Tibial nerve (tissue), 4 donors: ENCODE measurements at regions not wholly inside any gene's neighbourhood (a gene's known extent, or its start where the extent isn't known, plus 50 kb on each side); places are given as distances from the start of the nearest gene placed in this dataset.

Source experiments
- EP300 ChIP-seq, 2 donors: sonication (generic); formaldehyde crosslinking; IDR thresholded peaks; one replicate each; pipeline ENCODE4 v1.6.1; 2017; ENCODE audit warnings: antibody characterized with exemption in 2 of 2, mild to moderate bottlenecking in 1 of 2
- POLR2A ChIP-seq, 2 donors: fragments of 450-650 bp; IDR thresholded peaks; one replicate each; pipeline ENCODE4 v1.6.1; 2017; ENCODE audit warnings: antibody characterized with exemption in 2 of 2, mild to moderate bottlenecking in 2 of 2, moderate library complexity in 2 of 2
- TF ChIP-seq, protein P1 (sequence below), 5 experiments: fragments of 200-600 bp in 3 of 5; fragments of 450-650 bp in 2 of 5; sonication (generic) in 3 of 5; IDR thresholded peaks; one replicate each; pipeline ENCODE4 v1.5.1; 2016 to 2019; ENCODE audit warnings: antibody characterized with exemption in 5 of 5, mild to moderate bottlenecking in 3 of 5, moderate library complexity in 2 of 5

DNA sequence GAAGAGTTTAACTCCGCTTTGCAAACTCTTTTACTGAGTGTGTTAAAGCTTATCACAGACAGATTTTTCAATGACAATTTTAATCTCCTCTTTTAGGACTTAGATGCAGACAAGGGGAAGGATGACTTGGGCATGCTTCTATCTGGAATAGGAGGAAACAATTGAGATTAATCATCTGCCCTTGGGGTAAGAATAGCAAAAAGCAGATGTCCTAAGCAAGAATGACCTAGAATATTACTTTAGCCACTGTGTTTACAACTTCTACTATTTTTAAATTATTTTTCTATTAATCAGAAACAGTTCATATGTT, 569.0 kb upstream of the ADGRL2 start:
- TF ChIP-seq, protein P1, sequence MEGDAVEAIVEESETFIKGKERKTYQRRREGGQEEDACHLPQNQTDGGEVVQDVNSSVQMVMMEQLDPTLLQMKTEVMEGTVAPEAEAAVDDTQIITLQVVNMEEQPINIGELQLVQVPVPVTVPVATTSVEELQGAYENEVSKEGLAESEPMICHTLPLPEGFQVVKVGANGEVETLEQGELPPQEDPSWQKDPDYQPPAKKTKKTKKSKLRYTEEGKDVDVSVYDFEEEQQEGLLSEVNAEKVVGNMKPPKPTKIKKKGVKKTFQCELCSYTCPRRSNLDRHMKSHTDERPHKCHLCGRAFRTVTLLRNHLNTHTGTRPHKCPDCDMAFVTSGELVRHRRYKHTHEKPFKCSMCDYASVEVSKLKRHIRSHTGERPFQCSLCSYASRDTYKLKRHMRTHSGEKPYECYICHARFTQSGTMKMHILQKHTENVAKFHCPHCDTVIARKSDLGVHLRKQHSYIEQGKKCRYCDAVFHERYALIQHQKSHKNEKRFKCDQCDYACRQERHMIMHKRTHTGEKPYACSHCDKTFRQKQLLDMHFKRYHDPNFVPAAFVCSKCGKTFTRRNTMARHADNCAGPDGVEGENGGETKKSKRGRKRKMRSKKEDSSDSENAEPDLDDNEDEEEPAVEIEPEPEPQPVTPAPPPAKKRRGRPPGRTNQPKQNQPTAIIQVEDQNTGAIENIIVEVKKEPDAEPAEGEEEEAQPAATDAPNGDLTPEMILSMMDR (IDR thresholded peaks at IDR 0.05) = no peak
- TF ChIP-seq POLR2A (IDR thresholded peaks at IDR 0.05) (no peak), EP300 (IDR thresholded peaks at IDR 0.05) (no peak)
